HG02970 (cell line): ENCODE measurements at regions not wholly inside any gene's neighbourhood (a gene's known extent, or its start where the extent isn't known, plus 50 kb on each side); places are given as distances from the start of the nearest gene placed in this dataset.
"Not testable (repeated sequence)": the region's sequence is repeated elsewhere in the genome, so short reads cannot be mapped to it uniquely, and the experiment has no call there.

ENCODE experiments used
- ATAC-seq: cut with Tn5 transposase; IDR thresholded peaks from one replicate; pipeline ENCODE4 v1.9.1; 2021; ENCODE audit warnings: mild to moderate bottlenecking, moderate library complexity, moderate number of reproducible peaks; ENCODE audit not compliant: unreplicated experiment, low FRiP score

DNA sequence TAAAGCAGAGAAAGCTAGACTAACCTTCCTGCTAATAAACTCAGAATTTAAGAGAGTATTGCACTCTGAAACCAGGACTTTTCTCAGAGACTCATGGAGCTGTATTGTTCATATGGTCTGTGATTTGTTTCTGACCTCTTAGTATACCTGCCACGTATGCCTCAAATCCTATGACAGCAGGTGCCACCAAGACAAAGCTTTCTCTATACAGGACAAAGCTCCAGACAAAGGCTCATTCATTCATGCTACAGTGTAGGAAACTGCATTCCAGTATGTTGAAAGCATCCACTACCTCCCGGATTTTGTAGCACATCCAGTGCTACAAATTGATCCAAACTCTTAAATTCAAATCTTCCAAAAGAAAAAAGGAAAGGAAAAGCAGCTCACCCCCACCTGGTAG lies 178.3 kb downstream of the CHIC2 start:
- no peak for ATAC-seq

DNA sequence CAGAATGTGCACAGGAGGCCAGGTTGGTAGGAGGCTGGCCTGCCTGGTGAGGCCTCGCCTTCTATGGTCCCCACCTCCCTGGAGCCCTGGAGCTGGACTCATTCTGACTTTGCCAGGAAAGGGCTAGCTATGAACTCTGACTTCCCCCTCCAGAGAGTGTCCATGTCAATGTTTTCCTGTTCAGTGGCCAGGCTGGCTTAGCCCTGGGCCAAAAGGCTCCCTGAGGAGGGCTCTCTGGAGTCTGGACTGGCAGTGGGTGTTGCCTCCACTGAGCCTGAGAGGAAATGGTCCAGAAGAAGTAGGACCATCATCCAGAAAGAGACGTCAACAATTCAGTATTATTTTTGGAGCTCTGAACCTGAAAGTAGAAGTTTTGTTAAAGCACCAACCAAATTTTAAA lies 178.7 kb downstream of the CHIC2 start:
- no peak for ATAC-seq

DNA sequence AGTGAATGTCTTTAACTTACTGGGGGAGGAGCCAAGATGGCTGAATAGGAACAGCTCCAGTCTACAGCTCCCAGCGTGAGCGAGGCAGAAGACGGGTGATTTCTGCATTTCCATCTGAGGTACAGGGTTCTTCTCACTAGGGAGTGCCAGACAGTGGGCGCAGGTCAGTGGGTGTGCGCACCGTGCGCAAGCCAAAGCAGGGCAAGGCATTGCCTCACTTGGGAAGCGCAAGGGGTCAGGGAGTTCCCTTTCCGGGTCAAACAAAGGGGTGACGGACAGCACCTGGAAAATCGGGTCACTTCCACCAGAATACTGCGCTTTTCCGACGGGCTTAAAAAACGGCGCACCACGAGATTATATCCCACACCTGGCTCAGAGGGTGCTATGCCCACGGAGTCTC lies 187.3 kb downstream of the CHIC2 start:
- not testable (repeated sequence) for ATAC-seq

DNA sequence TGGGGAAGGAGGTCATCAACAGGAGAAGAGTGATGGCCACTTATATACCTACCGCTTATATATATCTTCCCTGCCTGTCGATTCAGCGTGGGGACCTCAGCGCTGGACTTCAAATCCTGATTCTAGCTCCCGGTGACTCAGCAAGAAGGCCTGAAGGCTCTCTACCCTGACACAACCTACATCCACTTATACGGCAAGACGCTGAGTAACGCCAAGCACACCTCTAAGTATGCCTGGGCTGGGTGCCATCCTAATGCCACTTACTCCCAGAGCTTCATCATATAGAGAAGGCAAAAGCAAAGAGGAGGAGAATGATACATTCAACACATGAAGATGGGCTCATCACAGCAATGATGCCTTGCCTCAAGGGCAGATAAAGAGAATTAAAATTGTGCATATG lies 198.3 kb downstream of the CHIC2 start:
- no peak for ATAC-seq

DNA sequence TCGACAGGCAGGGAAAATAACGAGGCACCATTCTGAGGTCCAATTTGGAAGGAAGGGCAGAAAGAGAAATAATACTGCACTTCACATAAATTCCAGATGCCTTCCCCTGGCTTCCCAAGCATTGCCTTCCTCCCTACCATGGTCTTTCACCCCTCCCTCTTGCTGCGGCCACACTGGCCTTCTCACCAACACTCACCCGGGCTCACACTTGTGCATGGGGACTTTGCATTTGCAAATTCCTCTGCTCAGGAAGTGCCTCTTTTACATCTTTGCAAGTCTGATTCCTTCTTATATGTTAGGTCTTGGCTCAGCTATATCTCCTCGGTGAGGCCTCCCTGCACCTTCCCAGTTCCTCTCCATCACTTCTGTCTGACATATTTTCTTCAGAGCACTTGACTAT lies 199.4 kb downstream of the CHIC2 start:
- ATAC-seq = no peak

DNA sequence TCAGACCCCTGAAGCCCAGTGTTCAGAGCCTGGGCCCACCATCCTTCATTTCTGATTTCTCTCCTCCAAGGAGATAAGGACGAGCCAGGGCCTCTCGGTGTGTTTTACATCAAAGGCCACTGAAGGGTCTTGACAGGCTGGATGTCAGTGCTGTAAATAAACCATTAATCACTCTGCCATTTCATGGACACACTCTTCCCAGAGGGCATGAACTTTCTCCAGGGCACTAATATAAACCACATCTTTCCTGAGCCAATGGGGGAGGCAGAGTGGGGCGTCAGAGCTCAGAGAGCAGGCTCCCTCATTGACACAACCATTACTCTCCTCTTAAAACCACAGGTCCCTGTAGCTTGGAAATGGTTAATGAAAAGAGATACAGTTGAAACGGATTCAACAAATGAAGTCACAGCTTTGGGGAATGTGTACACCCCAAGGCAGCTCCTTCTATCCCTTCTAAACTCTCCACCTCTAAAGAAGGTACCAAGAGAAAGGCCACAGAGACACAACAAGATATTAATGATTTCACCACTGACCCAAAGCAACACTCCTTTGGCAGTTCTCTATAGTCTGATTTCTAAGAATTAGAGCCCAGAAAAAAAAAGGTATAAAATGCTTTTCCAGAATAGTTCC lies 200.6 kb downstream of the CHIC2 start:
- ATAC-seq = no peak

DNA sequence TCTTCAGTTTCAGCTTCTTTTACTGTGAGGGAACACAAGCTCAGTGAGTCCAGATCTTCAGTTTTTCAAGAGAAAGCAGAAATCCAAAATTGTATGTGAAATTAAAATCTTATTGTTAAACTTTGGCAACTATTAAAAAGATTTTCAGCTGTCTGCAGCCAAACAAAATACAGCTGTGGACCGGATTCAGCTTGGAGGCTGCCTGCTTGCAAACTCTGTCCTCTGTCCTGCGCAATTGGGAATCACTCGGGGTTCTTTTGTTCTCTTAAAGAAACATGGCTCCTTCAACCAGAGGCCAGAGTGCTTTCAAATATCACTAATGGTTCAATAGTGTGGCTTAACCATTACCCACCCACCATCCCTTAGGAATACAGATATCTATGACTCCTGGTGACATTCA lies 201.2 kb downstream of the CHIC2 start:
- no peak for ATAC-seq

DNA sequence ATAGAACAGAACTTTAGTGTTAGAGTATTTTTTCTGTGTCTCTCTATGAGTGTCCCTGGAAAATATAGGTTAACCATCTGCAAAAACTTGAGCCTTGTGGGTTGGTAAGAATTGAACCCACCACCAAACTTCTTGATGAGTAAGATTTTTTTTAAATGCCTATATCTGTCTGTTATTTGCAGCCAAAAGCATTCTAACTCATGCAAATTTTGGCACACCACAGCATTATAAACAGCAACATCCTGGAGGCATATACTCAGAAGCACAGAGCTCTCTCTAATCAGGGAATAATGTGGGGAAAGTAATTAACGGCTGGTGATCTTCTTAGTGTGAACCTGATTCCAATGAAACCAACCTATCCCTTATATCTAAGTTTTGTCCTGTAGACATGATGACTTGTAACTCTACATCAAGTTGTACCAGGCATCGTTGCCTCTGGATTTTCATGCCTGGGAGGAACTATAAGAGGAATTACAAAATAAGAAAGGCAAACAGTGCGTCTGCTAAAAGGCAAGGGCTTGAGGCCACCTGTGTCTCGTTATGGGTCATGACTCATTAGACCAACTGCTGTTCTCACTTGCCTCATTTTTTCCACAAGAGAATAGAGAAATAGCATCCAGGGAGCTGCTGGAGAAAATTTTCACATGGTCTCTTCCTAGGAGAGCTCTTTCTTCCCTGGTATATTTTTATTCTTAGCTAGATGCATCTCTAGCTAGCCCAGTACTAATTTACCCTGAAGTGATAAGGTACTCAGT lies 202.4 kb downstream of the CHIC2 start:
- no peak for ATAC-seq

DNA sequence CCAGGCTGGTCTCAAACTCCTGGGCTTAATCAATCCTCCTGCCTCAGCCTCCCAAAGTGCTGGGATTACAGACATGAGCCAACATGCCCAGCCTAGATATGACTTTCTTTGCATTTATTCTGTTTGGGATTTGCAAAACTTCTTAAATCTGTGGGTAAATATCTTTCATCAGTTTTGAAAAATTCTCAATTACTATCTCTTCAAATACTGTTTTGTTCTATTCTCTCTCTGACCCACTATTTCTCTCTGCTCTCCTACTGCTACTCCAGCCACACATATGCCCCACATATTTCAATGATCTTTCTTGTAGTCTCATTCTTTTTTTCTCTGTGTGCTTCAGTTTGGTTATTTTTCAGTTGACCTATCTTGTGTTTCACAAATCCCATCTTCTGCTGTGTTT lies 205.1 kb downstream of the CHIC2 start:
- no peak for ATAC-seq

DNA sequence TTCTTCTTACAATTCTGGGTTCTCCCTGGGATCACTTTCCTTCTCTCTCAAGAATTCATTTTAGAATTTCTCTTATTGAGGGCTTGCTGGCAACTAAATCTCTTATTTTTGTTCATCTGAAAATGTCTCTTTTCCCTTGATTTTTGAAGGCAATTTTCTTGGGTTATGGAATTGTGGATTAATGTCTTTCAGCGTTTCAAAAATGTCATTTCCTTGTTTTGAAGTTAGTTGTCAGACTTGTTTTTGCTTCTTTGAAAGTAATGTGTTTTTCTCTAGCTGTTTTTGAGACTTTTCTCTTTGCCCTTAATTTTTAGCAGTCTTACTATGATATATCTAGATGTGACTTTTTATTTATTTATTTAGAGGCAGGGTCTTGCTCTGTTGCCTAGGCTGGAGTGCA lies 205.7 kb downstream of the CHIC2 start:
- no peak for ATAC-seq

DNA sequence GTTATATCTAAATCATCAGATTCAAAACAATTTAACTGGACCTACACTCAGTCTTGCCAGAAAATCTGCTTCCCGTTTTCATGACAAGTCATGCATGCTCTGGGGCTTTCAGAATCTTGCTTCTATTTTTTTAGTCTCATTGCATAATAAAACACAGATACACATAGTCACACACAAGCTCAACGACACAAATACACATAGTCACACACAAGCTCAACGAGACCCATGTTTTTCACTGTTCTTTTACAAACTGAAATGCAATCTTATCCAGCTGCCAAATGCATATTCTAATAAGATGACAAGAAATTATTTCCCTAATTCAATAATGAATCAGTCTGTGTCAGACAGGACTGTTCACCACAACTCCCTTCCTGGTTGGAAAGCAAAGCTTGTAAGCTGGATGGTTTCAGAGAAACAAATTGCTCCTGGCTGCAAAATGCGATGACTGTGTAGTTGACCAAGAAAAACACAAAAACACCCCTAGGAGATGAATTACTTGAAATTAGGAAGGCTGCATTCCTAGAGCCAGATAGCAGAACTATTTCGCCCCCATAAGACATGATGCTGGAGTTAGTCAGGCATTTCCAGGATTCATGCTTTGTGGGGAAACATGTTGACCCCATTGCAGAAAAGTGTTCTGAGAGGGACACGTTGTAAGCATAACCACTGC lies 208.7 kb downstream of the CHIC2 start:
- ATAC-seq = no peak

DNA sequence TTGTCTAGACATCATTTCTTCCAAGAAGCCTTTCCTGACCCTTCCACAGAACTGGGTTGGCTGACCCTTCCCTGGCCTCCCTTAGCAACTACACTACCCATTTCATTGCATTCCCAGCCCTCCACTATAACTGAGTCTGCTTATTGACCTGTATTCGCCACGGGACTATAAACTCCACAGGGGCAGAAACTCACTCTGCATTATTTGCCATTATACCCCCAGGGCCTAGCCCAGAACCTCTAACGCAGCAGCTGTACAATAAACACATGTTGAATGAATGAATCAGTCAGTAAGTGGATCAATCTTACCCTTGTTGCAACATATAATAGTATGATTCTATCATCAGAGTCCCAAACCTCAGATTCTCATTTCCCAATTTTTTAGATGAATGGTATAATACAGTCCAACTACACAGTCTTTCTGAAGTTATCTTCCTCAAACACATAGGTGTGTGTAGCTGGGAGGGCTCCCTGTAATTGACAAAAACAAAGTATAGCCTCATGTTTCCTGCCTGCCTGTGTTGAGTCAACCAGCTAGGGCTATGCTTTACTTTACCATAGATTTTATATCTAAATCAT lies 209.3 kb downstream of the CHIC2 start:
- ATAC-seq = no peak

DNA sequence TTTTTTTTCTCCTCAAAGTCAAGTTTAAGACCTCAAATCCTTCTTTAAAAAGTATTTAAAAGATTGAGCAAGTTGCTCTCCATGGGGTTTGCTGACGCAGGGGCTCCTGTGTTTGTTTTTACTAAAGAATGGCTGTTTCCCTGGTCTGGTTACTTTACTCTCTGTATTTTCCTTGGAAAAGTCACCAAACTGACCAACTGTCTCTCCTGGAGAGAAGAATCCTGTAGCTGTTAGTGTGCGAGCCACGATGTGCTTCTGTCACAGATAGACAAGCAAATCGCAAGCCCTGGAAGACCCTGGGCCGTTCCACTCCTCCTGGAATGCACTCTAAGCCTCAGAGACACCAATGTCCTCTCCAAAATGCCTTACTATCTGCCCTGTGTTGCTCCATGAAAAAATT lies 212.1 kb downstream of the CHIC2 start:
- ATAC-seq = no peak

DNA sequence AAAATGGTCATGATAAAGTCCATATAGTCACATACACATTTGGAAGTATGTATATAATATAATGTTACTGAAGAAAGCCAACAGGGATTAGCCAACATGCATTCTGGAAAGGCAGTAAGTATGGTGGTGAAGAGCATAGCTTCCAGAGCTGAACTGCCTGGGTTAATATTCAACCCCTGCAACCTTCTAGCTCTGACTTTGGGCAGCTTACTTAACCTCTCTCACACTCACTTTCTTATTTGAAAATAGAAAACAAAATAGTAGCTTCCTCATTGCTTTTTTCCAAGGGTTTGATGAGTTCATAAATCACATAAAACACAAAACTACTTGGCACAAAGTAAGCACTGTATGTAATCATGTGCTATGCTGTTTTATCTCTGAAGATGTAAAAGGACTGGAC lies 216.4 kb downstream of the CHIC2 start:
- no peak for ATAC-seq

DNA sequence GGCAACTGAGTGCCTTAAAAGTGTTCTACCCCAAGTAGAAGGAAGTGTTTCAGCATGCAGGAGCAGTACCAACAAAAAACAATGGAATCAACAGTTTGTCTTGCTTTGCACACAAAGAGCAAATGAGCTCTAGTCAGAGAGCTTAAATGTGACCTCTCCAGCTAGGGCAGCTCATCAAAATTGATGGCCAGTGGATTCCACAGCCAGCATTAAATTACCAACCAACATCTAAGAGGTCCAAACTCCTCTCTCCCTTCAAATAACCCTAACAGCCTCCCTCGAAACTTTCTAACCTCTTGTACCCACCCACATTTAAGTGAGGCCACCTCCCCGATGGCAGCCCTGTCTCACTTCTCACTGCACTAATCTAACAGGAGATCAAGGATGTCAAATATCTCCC lies 219.9 kb downstream of the CHIC2 start:
- ATAC-seq = no peak

DNA sequence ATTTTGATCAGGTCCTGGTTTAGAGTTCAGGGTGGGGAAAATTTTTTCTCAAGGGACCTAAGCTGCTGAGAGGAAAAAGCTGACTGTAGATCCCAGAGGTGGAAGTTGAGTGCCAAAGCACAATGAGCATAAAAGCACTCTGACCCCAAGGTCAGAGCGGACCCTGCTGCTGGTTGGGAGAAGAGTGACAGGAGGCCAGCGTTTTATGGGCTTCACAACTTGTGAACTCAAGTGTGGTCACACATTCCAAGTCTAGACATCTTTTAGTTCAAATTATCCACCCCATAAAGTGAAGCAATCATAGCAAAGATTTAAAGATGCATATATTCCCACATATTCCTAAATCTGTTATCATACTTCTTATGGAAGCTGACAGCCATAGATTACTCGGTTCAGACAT lies 220.3 kb downstream of the CHIC2 start:
- ATAC-seq = no peak

DNA sequence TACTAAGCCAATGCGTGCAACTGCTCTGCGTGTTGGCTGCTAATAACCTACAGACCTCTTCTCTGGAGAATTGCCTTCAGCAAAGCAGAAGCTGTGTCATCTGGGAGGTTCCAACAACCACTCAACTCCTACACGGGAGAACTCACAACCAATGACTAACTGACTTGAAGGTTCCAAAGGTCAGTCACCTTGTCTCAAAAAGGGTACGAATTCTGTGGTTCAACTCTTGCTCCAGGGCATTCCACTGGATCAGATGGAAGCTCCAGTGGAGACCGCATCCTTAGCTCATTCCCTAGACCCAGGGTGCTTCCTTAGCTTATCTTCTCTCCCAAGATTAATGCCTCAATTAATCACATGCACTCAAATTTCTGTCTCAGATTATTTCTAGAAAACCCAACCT lies 222.7 kb downstream of the CHIC2 start:
- no peak for ATAC-seq

DNA sequence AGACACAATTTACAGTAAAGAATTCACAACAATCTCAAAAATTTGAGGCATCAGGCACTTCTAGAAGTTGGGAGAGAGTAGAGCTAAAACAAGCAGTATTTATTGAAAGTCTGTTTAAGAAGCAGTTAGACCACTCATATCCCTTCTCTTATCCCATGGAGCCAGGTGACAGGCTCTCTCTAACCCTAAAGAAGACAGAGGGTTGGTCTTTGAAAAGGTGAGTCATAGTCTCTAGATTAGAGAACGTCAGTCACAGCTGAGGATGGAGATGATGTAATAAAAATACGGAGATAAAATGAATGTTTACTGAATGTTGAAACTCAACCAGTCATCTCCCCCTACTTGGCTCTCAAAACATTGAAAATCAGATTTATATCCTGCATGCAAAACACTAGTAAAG lies 223.8 kb downstream of the CHIC2 start:
- ATAC-seq = no peak

DNA sequence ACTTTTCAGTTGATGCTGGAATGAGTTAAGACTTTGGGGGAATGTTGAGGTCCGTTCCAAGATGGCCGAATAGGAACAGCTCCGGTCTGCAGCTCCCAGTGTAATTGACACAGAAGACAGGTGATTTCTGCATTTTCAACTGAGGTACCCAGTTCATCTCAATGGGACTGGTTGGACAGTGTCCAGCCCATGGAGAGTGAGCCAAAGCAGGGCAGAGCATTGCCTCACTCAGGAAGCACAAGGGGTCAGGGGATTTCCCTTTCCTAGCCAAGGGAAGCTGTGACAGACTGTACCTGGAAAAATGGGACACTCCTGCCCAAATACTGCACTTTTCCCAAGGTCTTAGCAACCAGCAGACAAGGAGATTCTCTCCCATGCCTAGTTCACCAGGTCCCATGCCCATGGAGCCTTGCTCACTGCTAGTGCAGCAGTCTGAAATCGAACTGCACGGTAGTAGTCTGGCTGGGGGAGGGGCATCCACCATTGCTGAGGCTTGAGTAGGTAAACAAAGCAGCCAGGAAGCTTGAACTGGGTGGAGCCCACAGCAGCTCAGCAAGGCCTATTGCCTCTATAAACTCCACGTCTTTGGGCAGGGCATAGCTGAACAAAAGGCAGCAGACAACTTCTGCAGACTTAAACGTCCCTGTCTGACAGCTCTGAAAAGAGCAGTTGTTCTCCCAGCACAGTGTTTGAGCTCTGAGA lies 231.0 kb downstream of the CHIC2 start:
- not testable (repeated sequence) for ATAC-seq

DNA sequence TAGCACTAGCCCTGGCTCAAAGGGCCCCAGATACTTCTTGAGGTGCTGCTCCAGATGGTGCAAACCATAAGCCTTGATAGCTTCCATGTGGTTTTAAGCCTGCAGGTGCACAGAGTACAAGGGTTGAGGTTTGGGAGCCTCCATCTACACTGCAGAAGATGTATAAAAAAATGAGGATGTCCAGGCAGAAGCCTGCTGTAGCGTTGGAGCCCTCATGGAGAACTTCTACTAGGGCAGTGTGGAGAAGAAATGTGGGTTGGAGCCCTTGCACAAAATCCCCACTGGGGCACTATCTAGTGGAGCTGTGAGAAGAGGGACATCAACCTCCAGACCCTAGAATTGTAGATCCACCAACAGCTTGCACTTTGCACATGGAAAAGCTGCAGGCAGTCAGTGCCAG lies 231.9 kb downstream of the CHIC2 start:
- ATAC-seq = no peak

DNA sequence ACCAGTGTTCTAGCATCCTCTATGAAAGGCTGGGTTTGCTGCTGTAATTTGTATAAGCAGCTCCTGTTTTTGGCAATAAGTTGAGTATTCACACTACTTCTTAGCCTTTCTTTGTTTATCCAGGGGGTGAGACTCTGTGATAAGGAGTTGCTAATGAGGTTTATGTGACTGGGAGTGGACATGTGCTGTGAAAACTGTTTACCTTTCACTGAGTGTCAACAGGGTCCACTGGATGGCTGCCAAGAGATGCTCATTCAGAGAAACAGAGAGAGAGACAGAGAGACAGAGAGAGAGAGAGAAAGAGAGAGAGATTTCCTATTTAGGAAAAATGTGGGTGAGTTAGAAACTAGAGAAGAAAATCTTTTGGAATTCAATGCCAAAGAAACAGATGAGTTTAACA lies 233.9 kb downstream of the CHIC2 start:
- ATAC-seq = no peak
